GM12878 (cell line): ENCODE measurements at regions not wholly inside any gene's neighbourhood (a gene's known extent, or its start where the extent isn't known, plus 50 kb on each side); places are given as distances from the start of the nearest gene placed in this dataset.

Source experiments
- ATAC-seq: fragments of 200-7000 bp; cut with Tn5 transposase; 3 replicates; pipeline ENCODE4 v1.9.1; 2020; ENCODE audit warnings: mild to moderate bottlenecking, moderate library complexity
- BruUV-seq: library from RNA; stranded (reverse); fragments of 400-500 nt; replicated peaks from 2 replicates; lab custom pipeline; 2021; lab: Mats Ljungman, UMichigan
- CTCF ChIA-PET: fragments of 300-600 bp; sonication (Branson Sonifier 250); formaldehyde crosslinking; extraction: SDS; loops from one replicate; lab custom pipeline; 2021; ENCODE audit warnings: inconsistent platforms; lab: Yijun Ruan, JAX
- POLR2A ChIA-PET: fragments of 350-600 bp; formaldehyde crosslinking; extraction: SDS; loops from one replicate; lab custom pipeline; 2021; ENCODE audit warnings: inconsistent platforms; lab: Charles Lee
- RAD21 ChIA-PET: fragments of 300-600 bp; sonication (Branson Sonifier 250); formaldehyde crosslinking; loops from one replicate; lab custom pipeline; 2023; ENCODE audit warnings: antibody characterized with exemption; ENCODE audit not compliant: unreplicated experiment; lab: Charles Lee
- SMC1A ChIA-PET: fragments of 300-600 bp; sonication (Branson Sonifier 250); formaldehyde crosslinking; loops from one replicate; lab custom pipeline; 2023; ENCODE audit not compliant: unreplicated experiment, uncharacterized antibody; lab: Charles Lee
- DNase-seq: peaks from one replicate; pipeline ENCODE4 v3.0.0-alpha.2; 2011; ENCODE audit warnings: low read depth, low spot score
- FAIRE-seq: peaks from 3 replicates; lab custom pipeline; 2011; peaks lifted over from hg19 to GRCh38; lab: Jason Lieb, UNC
- H2AFZ ChIP-seq: 2 replicates; pipeline ENCODE4 v1.6.0; 2011; ENCODE audit warnings: low read depth, low read length, control low read depth; ENCODE audit not compliant: control insufficient read depth
- H3K27ac ChIP-seq: 2 replicates; pipeline ENCODE4 v1.5.1; 2011; ENCODE audit warnings: control low read depth; ENCODE audit not compliant: control insufficient read depth, insufficient read depth
- H3K27me3 ChIP-seq, 2 experiments: replicated peaks in 1 of 2; 2 replicates each; pipeline versions ENCODE4 v1.6.0 to v1.6.1; 2011; ENCODE audit warnings: low read length in 1 of 2; ENCODE audit not compliant: control insufficient read depth in 2 of 2, insufficient read depth in 2 of 2
- H3K36me3 ChIP-seq, 2 experiments: 2 replicates each; pipeline ENCODE4 v1.5.1; 2011; ENCODE audit warnings: low read length in 1 of 2; ENCODE audit not compliant: control insufficient read depth in 2 of 2, insufficient read depth in 2 of 2
- H3K4me1 ChIP-seq: 2 replicates; pipeline ENCODE4 v1.6.1; 2011; ENCODE audit warnings: mild to moderate bottlenecking, low read length, moderate library complexity, mixed read lengths; ENCODE audit not compliant: control insufficient read depth, insufficient read depth
- H3K4me2 ChIP-seq: 2 replicates; pipeline ENCODE4 v1.6.0; 2011; ENCODE audit warnings: control low read depth; ENCODE audit not compliant: control insufficient read depth, insufficient read depth
- H3K4me3 ChIP-seq: fragments of 200-600 bp; sonication (generic); 2 replicates; pipeline ENCODE4 v1.5.1; 2016
- H3K79me2 ChIP-seq: 2 replicates; pipeline ENCODE4 v1.6.0; 2011; ENCODE audit warnings: low read length; ENCODE audit not compliant: control insufficient read depth, insufficient read depth
- H3K9ac ChIP-seq: 2 replicates; pipeline ENCODE4 v1.8.0; 2011; ENCODE audit warnings: low read length, control low read depth, mixed read lengths; ENCODE audit not compliant: control insufficient read depth, insufficient read depth
- H3K9me3 ChIP-seq: replicated peaks from 3 replicates; pipeline ENCODE4 v1.5.1; 2011; ENCODE audit warnings: mild to moderate bottlenecking, low read length; ENCODE audit not compliant: control insufficient read depth, insufficient read depth
- H4K20me1 ChIP-seq: 2 replicates; pipeline ENCODE4 v1.6.0; 2011; ENCODE audit not compliant: control insufficient read depth, insufficient read depth
- ASH2L ChIP-seq: fragments of 300-600, 200-600 bp; sonication (generic); IDR thresholded peaks from 2 replicates; pipeline ENCODE4 v1.6.1; 2017; ENCODE audit warnings: low read depth, mild to moderate bottlenecking, borderline replicate concordance
- BHLHE40 ChIP-seq, 2 experiments: fragments of 450-650 bp in 1 of 2; IDR thresholded peaks; 2 replicates each; pipeline ENCODE4 v1.6.1; 2011 to 2017; ENCODE audit warnings: low read depth in 2 of 2, borderline replicate concordance in 1 of 2, improper control_type of control experiment in 1 of 2, low read length in 1 of 2, mild to moderate bottlenecking in 1 of 2
- CBX3 ChIP-seq: fragments of 200-600 bp; sonication (generic); IDR thresholded peaks from 2 replicates; pipeline ENCODE4 v1.6.1; 2016; ENCODE audit warnings: low read depth, borderline replicate concordance
- CEBPB ChIP-seq, 2 experiments: fragments of 150-350 bp in 1 of 2; IDR thresholded peaks; 2 replicates each; pipeline ENCODE4 v1.6.1; 2012 to 2014; ENCODE audit warnings: low read depth in 2 of 2, low read length in 2 of 2, borderline replicate concordance in 1 of 2, inconsistent platforms in 1 of 2
- CREM ChIP-seq: IDR thresholded peaks from 2 replicates; pipeline ENCODE4 v1.6.1; 2014; ENCODE audit warnings: antibody characterized with exemption, low read depth
- CTCF ChIP-seq, 3 experiments: IDR thresholded peaks in 2 of 3; conservative IDR thresholded peaks in 1 of 3; 2 replicates each; pipeline ENCODE4 v1.5.1; 2011; ENCODE audit warnings: low read depth in 3 of 3, low read length in 3 of 3, mild to moderate bottlenecking in 3 of 3, control low read depth in 2 of 3, moderate library complexity in 2 of 3, inconsistent platforms in 1 of 3, mixed read lengths in 1 of 3; ENCODE audit not compliant: control insufficient read depth in 2 of 3, insufficient read depth in 1 of 3; ENCODE audit errors: extremely low read depth in 1 of 3
- NFXL1 ChIP-seq: fragments of 450-650 bp; IDR thresholded peaks from 2 replicates; pipeline ENCODE4 v1.6.1; 2017; ENCODE audit warnings: antibody characterized with exemption, mild to moderate bottlenecking, borderline replicate concordance
- NFYB ChIP-seq: IDR thresholded peaks from 2 replicates; pipeline ENCODE4 v1.6.1; 2011; ENCODE audit warnings: low read depth, mild to moderate bottlenecking, low read length, improper control_type of control experiment, moderate library complexity; ENCODE audit not compliant: insufficient read depth
- PAX5 ChIP-seq: IDR thresholded peaks from 2 replicates; pipeline ENCODE4 v1.6.1; 2011; ENCODE audit warnings: low read depth, low read length, borderline replicate concordance
- RAD51 ChIP-seq: fragments of 450-650 bp; IDR thresholded peaks from 2 replicates; pipeline ENCODE4 v1.6.1; 2016; ENCODE audit warnings: moderate library complexity, mild to moderate bottlenecking, inconsistent platforms
- RBBP5 ChIP-seq: fragments of 200-600 bp; sonication (generic); conservative IDR thresholded peaks from 2 replicates; pipeline ENCODE4 v1.6.1; 2016
- ZSCAN29 ChIP-seq: fragments of 450-650 bp; IDR thresholded peaks from 2 replicates; pipeline ENCODE4 v1.6.1; 2017; ENCODE audit warnings: mild to moderate bottlenecking, moderate library complexity
- WGBS: methylation state at CpG from one replicate; pipeline ENCODE4 v1.1.6; 2016; ENCODE audit warnings: low lambda C conversion rate; ENCODE audit not compliant: insufficient replicate concordance, insufficient coverage; ENCODE audit errors: missing lambda C conversion rate; 5-methylcytosine and 5-hydroxymethylcytosine counted together
- in situ Hi-C: fragments of 300-500 bp; cut with MboI; formaldehyde crosslinking; loops from 9 replicates; pipeline ENCODE4 v1.14.3; 2018; ENCODE audit warnings: mixed read lengths
- intact Hi-C: fragments of 100-400 bp; cut with micrococcal nuclease; formaldehyde crosslinking; loops from one replicate; pipeline ENCODE4 v1.14.2; 2022; ENCODE audit not compliant: unreplicated experiment
- TF ChIP-seq, protein P1 (sequence below): fragments of 450-650 bp; IDR thresholded peaks from 2 replicates; pipeline ENCODE4 v1.6.1; 2017; ENCODE audit warnings: antibody characterized with exemption, mild to moderate bottlenecking, moderate library complexity

DNA sequence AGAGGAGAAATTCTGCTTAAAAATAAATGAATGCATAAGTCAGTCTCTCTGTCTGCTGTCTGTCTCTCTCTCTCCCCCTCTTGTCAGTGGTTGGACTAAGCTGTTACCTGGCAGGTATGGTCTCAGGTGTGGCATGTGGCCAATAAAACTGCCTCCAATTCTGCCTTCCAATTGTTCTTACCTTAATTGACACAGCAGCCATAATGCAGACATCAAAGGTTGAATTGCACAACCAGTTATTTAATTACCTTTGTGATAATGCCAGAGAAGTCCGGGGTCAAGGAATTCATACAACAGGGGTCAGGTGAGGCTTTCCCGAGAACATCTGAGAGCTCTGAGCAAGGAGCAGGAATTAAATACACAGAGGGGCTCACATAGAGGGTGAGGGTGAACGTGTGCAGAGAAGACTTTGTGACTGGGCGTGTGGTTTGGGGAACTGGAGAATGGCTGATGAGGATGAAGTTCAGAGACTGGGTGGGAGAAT lies 78.8 kb upstream of the CDYL2 start:
- RAD21 ChIA-PET: no interaction called here
- intact Hi-C loops (no loop called here), in situ Hi-C loops (no loop called here)
- Histone ChIP-seq H3K36me3 (no peaks in the 10 kb centered on the region), H4K20me1 (no peaks in the 10 kb centered on the region), H3K79me2 (no peaks in the 10 kb centered on the region), H3K4me3 (no peak overlapping the region), H2AFZ (no peak overlapping the region), H3K4me2 (no peak overlapping the region)
- POLR2A ChIA-PET: no interaction called here
- no peak for ATAC-seq
- no peak for DNase-seq
- 25% methylated on average over 4 of the region's 4 CpGs for WGBS
- SMC1A ChIA-PET: no interaction called here
- TF ChIP-seq CTCF (IDR thresholded peaks at IDR 0.05 in 2 of 3, conservative IDR thresholded peaks at IDR 0.05 in 1 of 3; ENCODE audit: control insufficient read depth in 2 of 3, extremely low read depth in 1 of 3, insufficient read depth in 1 of 3, low read depth in 3 of 3, low read length in 3 of 3) (no peak), BHLHE40 (IDR thresholded peaks at IDR 0.05; ENCODE audit: borderline replicate concordance in 1 of 2, low read depth in 2 of 2, low read length in 1 of 2) (no peak), ZSCAN29 (no peak), NFXL1 (no peak)
- TF ChIP-seq, all 136 proteins: peak for 0
- Histone ChIP-seq H3K9me3 (no peaks in the 10 kb centered on the region), H3K27me3 (no peaks in the 10 kb centered on the region), H3K4me1 (no peaks in the 10 kb centered on the region), H3K27ac (no peak overlapping the region), H3K9ac (no peak overlapping the region)
- CTCF ChIA-PET: no interaction called here
- no peak for FAIRE-seq
- no TSS peak for BruUV-seq

DNA sequence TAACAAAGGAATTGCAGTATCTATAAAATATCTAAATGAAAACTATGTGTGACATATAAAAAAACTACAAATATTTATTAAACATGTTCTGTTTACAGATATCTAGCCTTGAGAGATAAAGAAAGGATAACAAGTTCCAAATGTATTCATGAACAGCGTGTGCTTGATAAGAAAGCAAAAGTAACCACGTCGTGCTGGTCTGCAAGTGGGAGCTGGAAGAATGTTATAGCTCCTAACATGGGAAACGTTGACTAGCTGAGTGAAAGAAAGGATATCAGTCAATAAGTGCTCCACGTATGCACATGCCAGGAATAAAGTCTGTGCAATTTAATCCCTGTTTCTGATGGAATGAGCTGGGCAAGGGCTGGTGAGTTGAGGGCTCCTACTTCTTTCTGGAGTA lies 71.2 kb upstream of the CDYL2 start:
- DNase-seq (no peak), FAIRE-seq (no peak), ATAC-seq (peak; percentile 38)
- Histone ChIP-seq H3K36me3 (no peaks in the 10 kb centered on the region), H3K27ac (no peak overlapping the region), H4K20me1 (no peaks in the 10 kb centered on the region), H3K4me3 (no peak overlapping the region), H3K79me2 (no peaks in the 10 kb centered on the region), H3K27me3 (no peaks in the 10 kb centered on the region), H2AFZ (no peak overlapping the region), H3K4me2 (no peak overlapping the region), H3K9ac (no peak overlapping the region), H3K4me1 (no peaks in the 10 kb centered on the region), H3K9me3 (no peaks in the 10 kb centered on the region)
- BruUV-seq: no TSS peak
- ChIA-PET POLR2A (no interaction called here), SMC1A (interaction anchor here (1.2 kb wide), 1 partner anchor 9 kb away, joined by 4 read pairs; no protein-coding TSS in a partner anchor), RAD21 (interaction anchor here (0.6 to 1.0 kb wide), 2 partner anchors 9 to 18 kb away, joined by 3 read pairs; no protein-coding TSS in a partner anchor), CTCF (interaction anchor here (0.9 to 1.4 kb wide), 2 partner anchors 8 to 73 kb away, joined by 3 to 6 read pairs; no protein-coding TSS in a partner anchor)
- 12% methylated on average over 5 of the region's 5 CpGs for WGBS
- in situ Hi-C loops (no loop called here), intact Hi-C loops (no loop called here)
- TF ChIP-seq CEBPB (IDR thresholded peaks at IDR 0.05; ENCODE audit: borderline replicate concordance in 1 of 2, low read depth in 2 of 2, low read length in 2 of 2) (no peak), RAD51 (no peak), CREM (no peak), ASH2L (no peak), RBBP5 (no peak), NFYB (no peak), PAX5 (no peak), CBX3 (no peak)
- TF ChIP-seq, protein P1, sequence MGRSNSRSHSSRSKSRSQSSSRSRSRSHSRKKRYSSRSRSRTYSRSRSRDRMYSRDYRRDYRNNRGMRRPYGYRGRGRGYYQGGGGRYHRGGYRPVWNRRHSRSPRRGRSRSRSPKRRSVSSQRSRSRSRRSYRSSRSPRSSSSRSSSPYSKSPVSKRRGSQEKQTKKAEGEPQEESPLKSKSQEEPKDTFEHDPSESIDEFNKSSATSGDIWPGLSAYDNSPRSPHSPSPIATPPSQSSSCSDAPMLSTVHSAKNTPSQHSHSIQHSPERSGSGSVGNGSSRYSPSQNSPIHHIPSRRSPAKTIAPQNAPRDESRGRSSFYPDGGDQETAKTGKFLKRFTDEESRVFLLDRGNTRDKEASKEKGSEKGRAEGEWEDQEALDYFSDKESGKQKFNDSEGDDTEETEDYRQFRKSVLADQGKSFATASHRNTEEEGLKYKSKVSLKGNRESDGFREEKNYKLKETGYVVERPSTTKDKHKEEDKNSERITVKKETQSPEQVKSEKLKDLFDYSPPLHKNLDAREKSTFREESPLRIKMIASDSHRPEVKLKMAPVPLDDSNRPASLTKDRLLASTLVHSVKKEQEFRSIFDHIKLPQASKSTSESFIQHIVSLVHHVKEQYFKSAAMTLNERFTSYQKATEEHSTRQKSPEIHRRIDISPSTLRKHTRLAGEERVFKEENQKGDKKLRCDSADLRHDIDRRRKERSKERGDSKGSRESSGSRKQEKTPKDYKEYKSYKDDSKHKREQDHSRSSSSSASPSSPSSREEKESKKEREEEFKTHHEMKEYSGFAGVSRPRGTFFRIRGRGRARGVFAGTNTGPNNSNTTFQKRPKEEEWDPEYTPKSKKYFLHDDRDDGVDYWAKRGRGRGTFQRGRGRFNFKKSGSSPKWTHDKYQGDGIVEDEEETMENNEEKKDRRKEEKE: no peak
